ENCODE measurements at regions not wholly inside any gene's neighbourhood (a gene's known extent, or its start where the extent isn't known, plus 50 kb on each side); places are given as distances from the start of the nearest gene placed in this dataset.

DNA sequence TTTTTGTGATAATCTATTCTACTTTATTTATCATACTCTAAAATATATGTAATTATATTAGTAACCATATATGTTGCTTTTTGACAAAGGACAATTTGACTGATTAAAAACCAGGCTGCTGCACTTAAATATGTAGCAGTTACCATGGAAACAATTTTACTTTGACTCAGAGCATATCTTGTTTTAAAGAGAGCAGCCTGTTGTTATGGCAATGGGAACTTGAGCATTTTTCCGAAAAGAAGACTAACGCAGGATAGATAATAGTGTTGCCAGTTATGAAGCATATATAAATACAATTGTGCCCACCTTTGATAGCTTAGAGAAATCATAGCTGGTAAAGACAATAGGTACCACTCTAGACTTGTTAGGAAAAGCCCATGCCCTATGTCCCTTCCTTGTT, 283.0 kb downstream of the GASK1B start:
- Histone ChIP-seq H3K4me2 (ENCODE audit: low read length) (no peak overlapping the region), H3K27ac (ENCODE audit: low read depth, low read length, poor library complexity, severe bottlenecking) (no peak overlapping the region), H2AFZ (ENCODE audit: low read length) (no peak overlapping the region), H3K9me2 (ENCODE audit: insufficient read depth, low read length) (no peaks in the 10 kb centered on the region), H4K20me1 (ENCODE audit: insufficient read depth, low read length) (no peaks in the 10 kb centered on the region), H3K4me3 (ENCODE audit: low read depth, low read length, poor library complexity, severe bottlenecking) (no peak overlapping the region), H3K4me1 (ENCODE audit: insufficient read depth, low read length, poor library complexity, severe bottlenecking) (no peaks in the 10 kb centered on the region), H3K36me3 (ENCODE audit: insufficient read depth, low read length) (no peaks in the 10 kb centered on the region), H3K79me2 (ENCODE audit: insufficient read depth, low read depth, low read length) (no peaks in the 10 kb centered on the region), H3K9me3 (ENCODE audit: low read length) (no peaks in the 10 kb centered on the region)
- no peak for DNase-seq (ENCODE audit: low spot score)
- POLR2A ChIA-PET: interaction anchor here (1.3 kb wide), 1 partner anchor 9 kb away, joined by 3 read pairs; no protein-coding TSS in a partner anchor
- CTCF ChIA-PET (ENCODE audit: unreplicated experiment): no interaction called here
- intact Hi-C loops (cut with micrococcal nuclease; ENCODE audit: unreplicated experiment): no loop called here
- no TSS peak for BruUV-seq (replicated peaks)
- TF ChIP-seq, protein P1, sequence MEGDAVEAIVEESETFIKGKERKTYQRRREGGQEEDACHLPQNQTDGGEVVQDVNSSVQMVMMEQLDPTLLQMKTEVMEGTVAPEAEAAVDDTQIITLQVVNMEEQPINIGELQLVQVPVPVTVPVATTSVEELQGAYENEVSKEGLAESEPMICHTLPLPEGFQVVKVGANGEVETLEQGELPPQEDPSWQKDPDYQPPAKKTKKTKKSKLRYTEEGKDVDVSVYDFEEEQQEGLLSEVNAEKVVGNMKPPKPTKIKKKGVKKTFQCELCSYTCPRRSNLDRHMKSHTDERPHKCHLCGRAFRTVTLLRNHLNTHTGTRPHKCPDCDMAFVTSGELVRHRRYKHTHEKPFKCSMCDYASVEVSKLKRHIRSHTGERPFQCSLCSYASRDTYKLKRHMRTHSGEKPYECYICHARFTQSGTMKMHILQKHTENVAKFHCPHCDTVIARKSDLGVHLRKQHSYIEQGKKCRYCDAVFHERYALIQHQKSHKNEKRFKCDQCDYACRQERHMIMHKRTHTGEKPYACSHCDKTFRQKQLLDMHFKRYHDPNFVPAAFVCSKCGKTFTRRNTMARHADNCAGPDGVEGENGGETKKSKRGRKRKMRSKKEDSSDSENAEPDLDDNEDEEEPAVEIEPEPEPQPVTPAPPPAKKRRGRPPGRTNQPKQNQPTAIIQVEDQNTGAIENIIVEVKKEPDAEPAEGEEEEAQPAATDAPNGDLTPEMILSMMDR (conservative IDR thresholded peaks at IDR 0.05; ENCODE audit: low read length): no peak
- no peak for TF ChIP-seq EZH2phosphoT487 (IDR thresholded peaks at IDR 0.05; ENCODE audit: borderline replicate concordance, low read depth, low read length)

GRCh38 chr4:157888281-157888680, 284.5 kb downstream of the GASK1B start:
- Histone ChIP-seq H3K9me2 (ENCODE audit: insufficient read depth, low read length) (no peaks in the 10 kb centered on the region), H3K9me3 (ENCODE audit: low read length) (no peaks in the 10 kb centered on the region), H3K36me3 (ENCODE audit: insufficient read depth, low read length) (no peaks in the 10 kb centered on the region), H3K4me1 (ENCODE audit: insufficient read depth, low read length, poor library complexity, severe bottlenecking) (no peaks in the 10 kb centered on the region), H3K79me2 (ENCODE audit: insufficient read depth, low read depth, low read length) (no peaks in the 10 kb centered on the region), H3K27ac (ENCODE audit: low read depth, low read length, poor library complexity, severe bottlenecking) (no peak overlapping the region), H3K4me3 (ENCODE audit: low read depth, low read length, poor library complexity, severe bottlenecking) (no peak overlapping the region), H2AFZ (ENCODE audit: low read length) (no peak overlapping the region), H4K20me1 (ENCODE audit: insufficient read depth, low read length) (no peaks in the 10 kb centered on the region), H3K4me2 (ENCODE audit: low read length) (no peak overlapping the region)
- ChIA-PET POLR2A (no interaction called here), CTCF (ENCODE audit: unreplicated experiment) (no interaction called here)
- BruUV-seq (replicated peaks): no TSS peak
- DNase-seq (ENCODE audit: low spot score): no peak
- intact Hi-C loops (cut with micrococcal nuclease; ENCODE audit: unreplicated experiment): no loop called here
- TF ChIP-seq, protein P1 (conservative IDR thresholded peaks at IDR 0.05; ENCODE audit: low read length): no peak
- TF ChIP-seq EZH2phosphoT487 (IDR thresholded peaks at IDR 0.05; ENCODE audit: borderline replicate concordance, low read depth, low read length): no peak

DNA sequence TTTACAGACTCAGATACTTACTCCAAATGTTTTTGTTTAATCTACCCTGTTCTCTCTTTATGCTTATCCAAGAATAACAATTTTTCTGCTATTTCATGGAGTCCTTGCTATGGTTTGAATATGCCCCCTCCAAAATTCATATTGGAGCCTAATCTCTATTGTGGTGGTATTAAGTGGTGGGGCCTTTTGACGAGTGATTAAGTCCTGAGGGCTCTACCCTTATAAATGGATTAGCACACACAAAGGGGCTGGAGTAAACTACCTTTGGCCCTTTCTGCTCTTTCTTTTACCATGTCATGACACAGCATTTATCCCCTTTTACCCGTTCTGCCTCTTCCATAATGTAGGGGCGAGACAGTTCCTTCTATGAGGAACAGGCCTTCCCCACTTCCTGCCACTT, 285.5 kb downstream of the GASK1B start:
- CTCF ChIA-PET (ENCODE audit: unreplicated experiment): no interaction called here
- H3K4me3 ChIP-seq (ENCODE audit: low read depth, low read length, poor library complexity, severe bottlenecking): no peak overlapping the region
- TF ChIP-seq EZH2phosphoT487 (IDR thresholded peaks at IDR 0.05; ENCODE audit: borderline replicate concordance, low read depth, low read length): no peak
- no peaks in the 10 kb centered on the region for H3K79me2 ChIP-seq (ENCODE audit: insufficient read depth, low read depth, low read length)
- no peaks in the 10 kb centered on the region for H3K36me3 ChIP-seq (ENCODE audit: insufficient read depth, low read length)
- POLR2A ChIA-PET: no interaction called here
- H3K9me3 ChIP-seq (ENCODE audit: low read length): no peaks in the 10 kb centered on the region
- H3K27ac ChIP-seq (ENCODE audit: low read depth, low read length, poor library complexity, severe bottlenecking): no peak overlapping the region
- H2AFZ ChIP-seq (ENCODE audit: low read length): no peak overlapping the region
- H4K20me1 ChIP-seq (ENCODE audit: insufficient read depth, low read length): no peaks in the 10 kb centered on the region
- no peak for DNase-seq (ENCODE audit: low spot score)
- intact Hi-C loops (cut with micrococcal nuclease; ENCODE audit: unreplicated experiment): no loop called here
- BruUV-seq (replicated peaks): no TSS peak
- H3K9me2 ChIP-seq (ENCODE audit: insufficient read depth, low read length): no peaks in the 10 kb centered on the region
- H3K4me1 ChIP-seq (ENCODE audit: insufficient read depth, low read length, poor library complexity, severe bottlenecking): no peaks in the 10 kb centered on the region
- no peak overlapping the region for H3K4me2 ChIP-seq (ENCODE audit: low read length)
